ENCODE measurements at regions not wholly inside any gene's neighbourhood (a gene's known extent, or its start where the extent isn't known, plus 50 kb on each side); places are given as distances from the start of the nearest gene placed in this dataset.
"Not testable (repeated sequence)": the region's sequence is repeated elsewhere in the genome, so short reads cannot be mapped to it uniquely, and the experiment has no call there.

- no peak for DNase-seq (ENCODE audit: low read depth)
Observed at GRCh38 chrX:127457161-127457560, 595.0 kb downstream of the ACTRT1 start.

- DNase-seq (ENCODE audit: low read depth) = no peak
Observed at GRCh38 chrX:127439676-127440075, 612.5 kb downstream of the ACTRT1 start.

- no peak for DNase-seq (ENCODE audit: low read depth)
Observed at GRCh38 chrX:127405946-127406345, 586.4 kb downstream of the PRR32 start.

- DNase-seq (ENCODE audit: low read depth) = peak; percentile 4
Observed at GRCh38 chrX:127404161-127404560, 584.6 kb downstream of the PRR32 start.

- DNase-seq (ENCODE audit: low read depth) = not testable (repeated sequence)
Observed at GRCh38 chrX:127400231-127400630, 580.7 kb downstream of the PRR32 start.

- DNase-seq (ENCODE audit: low read depth) = peak; percentile 19
Observed at GRCh38 chrX:127390316-127390715, 570.8 kb downstream of the PRR32 start.

GRCh38 chrX:127389900-127390299 is 570.4 kb downstream of the PRR32 start:
- DNase-seq (ENCODE audit: low read depth) = no peak

Measured in forelimb muscle (tissue), 1 donor.